ENCODE measurements at regions not wholly inside any gene's neighbourhood (a gene's known extent, or its start where the extent isn't known, plus 50 kb on each side); places are given as distances from the start of the nearest gene placed in this dataset.

DNA sequence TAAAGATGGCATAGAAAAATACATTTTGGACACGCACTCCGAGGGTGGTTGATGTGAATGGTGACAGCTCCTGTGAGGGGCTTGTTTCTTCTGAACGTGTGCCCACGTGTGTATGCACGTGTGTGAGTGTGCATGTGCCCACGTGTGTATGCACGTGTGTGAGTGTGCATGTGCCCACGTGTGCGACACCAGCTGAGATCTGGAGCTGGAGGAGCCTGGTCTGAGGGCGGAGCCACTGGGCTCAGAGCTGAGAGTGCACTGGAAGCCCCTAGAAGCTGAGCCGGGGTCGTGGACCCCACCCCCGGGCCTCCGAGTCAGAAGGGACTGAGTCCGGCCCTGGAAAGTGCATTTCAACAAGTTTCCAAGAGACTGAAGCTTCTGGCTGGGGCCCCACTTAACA, 282.5 kb upstream of the IRX4 start:
- DNase-seq (ENCODE audit: low spot score in 2 of 2), result no peak

GRCh38 chr5:2164586-2164985, 281.9 kb upstream of the IRX4 start:
- no peaks in the 10 kb centered on the region for H3K9me3 ChIP-seq
- no peak overlapping the region for H3K4me3 ChIP-seq
- no peaks in the 10 kb centered on the region for H3K4me1 ChIP-seq
- 45 to 51% methylated on average over 13 of the region's 13 CpGs for WGBS, 2 donors
- H3K36me3 ChIP-seq, result no peaks in the 10 kb centered on the region
- no peaks in the 10 kb centered on the region for H3K27me3 ChIP-seq
- no peak overlapping the region for H3K27ac ChIP-seq
- TF ChIP-seq POLR2A (IDR thresholded peaks at IDR 0.05), result no peak
- TF ChIP-seq EP300 (IDR thresholded peaks at IDR 0.05), result no peak
- TF ChIP-seq CTCF (IDR thresholded peaks at IDR 0.05), result no peak
- no peak for DNase-seq (ENCODE audit: low spot score in 2 of 2)

More for the DNA sequence above, 282.5 kb upstream of the IRX4 start:
- 63 to 74% methylated on average over 13 to 15 of the region's 15 CpGs for WGBS, 2 donors
- Histone ChIP-seq H3K27ac (no peak overlapping the region), H3K4me1 (no peaks in the 10 kb centered on the region), H3K36me3 (no peaks in the 10 kb centered on the region), H3K9me3 (no peaks in the 10 kb centered on the region), H3K27me3 (no peaks in the 10 kb centered on the region), H3K4me3 (no peak overlapping the region)
- TF ChIP-seq CTCF (IDR thresholded peaks at IDR 0.05), result no peak
- TF ChIP-seq POLR2A (IDR thresholded peaks at IDR 0.05), result no peak
- TF ChIP-seq EP300 (IDR thresholded peaks at IDR 0.05), result no peak

DNA sequence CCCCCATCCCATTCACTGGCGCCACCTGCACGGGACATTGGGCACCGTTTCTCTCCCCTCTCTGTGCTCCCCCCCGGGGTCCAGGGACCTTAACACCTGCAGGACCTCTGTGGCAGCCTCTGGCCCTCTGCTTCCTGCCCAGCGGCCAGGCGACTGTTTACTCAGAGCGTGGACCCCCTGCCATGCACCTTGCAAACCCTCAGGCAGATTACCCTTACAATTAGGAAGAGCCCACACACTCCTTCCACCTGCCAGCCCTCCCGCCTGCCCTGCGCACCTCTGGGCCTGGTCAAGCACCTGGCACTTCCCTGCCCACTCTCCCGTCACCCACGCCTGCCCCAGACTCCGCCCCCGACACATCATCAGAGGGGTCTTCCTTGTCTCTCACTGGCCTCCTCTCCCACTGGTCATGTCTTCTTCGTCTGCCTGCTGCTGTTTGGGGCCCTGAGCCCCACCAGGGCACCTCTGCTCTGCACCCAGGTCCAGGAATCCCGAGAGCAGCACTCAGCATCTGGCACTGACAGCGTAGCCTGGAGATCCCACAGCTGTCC, 281.3 kb upstream of the IRX4 start:
- no peak overlapping the region for H3K4me3 ChIP-seq
- no peak for TF ChIP-seq EP300 (IDR thresholded peaks at IDR 0.05)
- no peak for TF ChIP-seq POLR2A (IDR thresholded peaks at IDR 0.05)
- TF ChIP-seq CTCF (IDR thresholded peaks at IDR 0.05), result no peak
- no peaks in the 10 kb centered on the region for H3K36me3 ChIP-seq
- no peaks in the 10 kb centered on the region for H3K9me3 ChIP-seq
- no peaks in the 10 kb centered on the region for H3K27me3 ChIP-seq
- no peak overlapping the region for H3K27ac ChIP-seq
- no peak for DNase-seq (ENCODE audit: low spot score in 2 of 2)
- WGBS, 2 donors, result 67 to 75% methylated on average over 16 of the region's 16 CpGs
- no peaks in the 10 kb centered on the region for H3K4me1 ChIP-seq

DNA sequence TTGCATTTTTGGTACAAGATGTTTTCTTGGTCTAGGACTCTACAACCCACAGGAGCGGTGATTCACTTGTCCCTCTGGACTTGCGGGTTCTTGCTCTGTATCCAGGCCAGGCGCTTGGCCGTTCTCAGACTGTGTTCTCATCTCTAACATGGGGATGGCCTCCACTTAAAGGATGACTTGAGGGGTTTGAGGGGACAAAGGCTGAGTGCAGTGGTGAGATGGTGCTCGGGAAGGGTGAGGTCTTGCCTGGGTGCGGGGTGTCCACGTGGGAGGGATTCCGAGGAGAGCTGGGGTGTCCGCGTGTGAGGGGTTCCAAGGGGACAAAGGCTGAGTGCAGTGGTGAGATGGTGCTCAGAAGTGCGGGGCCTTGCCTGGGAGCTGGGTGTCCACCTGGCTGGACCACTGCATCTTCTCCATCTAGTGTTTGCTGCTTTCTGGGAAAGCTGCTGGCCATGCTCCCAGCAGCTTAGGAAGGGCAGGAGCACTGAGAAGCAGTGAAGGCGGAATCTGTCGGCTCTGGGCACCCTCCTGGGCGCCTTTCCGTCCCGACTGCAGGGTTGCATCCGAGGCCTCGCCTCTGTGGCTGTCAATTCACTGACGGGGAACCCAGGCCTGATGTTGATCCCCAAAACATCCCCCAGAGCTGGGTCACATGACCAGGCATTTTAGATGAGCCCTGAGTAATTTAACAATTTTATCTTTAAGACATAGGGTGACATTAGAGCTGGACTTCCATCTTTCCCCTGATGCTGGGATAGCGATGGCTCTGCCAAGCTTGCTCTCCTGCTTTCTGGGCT, 280.5 kb upstream of the IRX4 start:
- WGBS, 2 donors, result 86 to 87% methylated on average over 20 of the region's 20 CpGs

More for the DNA sequence above, 280.5 kb upstream of the IRX4 start:
- Histone ChIP-seq H3K36me3 (no peaks in the 10 kb centered on the region), H3K27ac (no peak overlapping the region), H3K4me3 (no peak overlapping the region), H3K27me3 (no peaks in the 10 kb centered on the region), H3K9me3 (no peaks in the 10 kb centered on the region), H3K4me1 (no peaks in the 10 kb centered on the region)
- TF ChIP-seq POLR2A (IDR thresholded peaks at IDR 0.05), result no peak
- TF ChIP-seq CTCF (IDR thresholded peaks at IDR 0.05), result no peak
- no peak for TF ChIP-seq EP300 (IDR thresholded peaks at IDR 0.05)
- DNase-seq (ENCODE audit: low spot score in 2 of 2), result no peak
